Esophagus muscularis mucosa (tissue), 4 donors: ENCODE measurements at regions not wholly inside any gene's neighbourhood (a gene's known extent, or its start where the extent isn't known, plus 50 kb on each side); places are given as distances from the start of the nearest gene placed in this dataset.

Source experiments
- CTCF ChIP-seq, 3 experiments: fragments of 200-600 bp in 2 of 3; fragments of 450-650 bp in 1 of 3; sonication (generic) in 2 of 3; IDR thresholded peaks; one replicate each; pipeline ENCODE4 v1.5.1; 2017 to 2019; ENCODE audit warnings: antibody characterized with exemption in 3 of 3, mild to moderate bottlenecking in 2 of 3, moderate library complexity in 1 of 3
- EP300 ChIP-seq: sonication (generic); formaldehyde crosslinking; IDR thresholded peaks from one replicate; pipeline ENCODE4 v1.6.1; 2017; ENCODE audit warnings: antibody characterized with exemption
- POLR2A ChIP-seq: fragments of 450-650 bp; IDR thresholded peaks from one replicate; pipeline ENCODE4 v1.6.1; 2017; ENCODE audit warnings: antibody characterized with exemption, moderate library complexity, mild to moderate bottlenecking, low read depth
- POLR2AphosphoS5 ChIP-seq, 2 donors: sonication (generic); formaldehyde crosslinking; IDR thresholded peaks; one replicate each; pipeline ENCODE4 v1.6.1; 2017; ENCODE audit warnings: antibody characterized with exemption in 2 of 2

DNA sequence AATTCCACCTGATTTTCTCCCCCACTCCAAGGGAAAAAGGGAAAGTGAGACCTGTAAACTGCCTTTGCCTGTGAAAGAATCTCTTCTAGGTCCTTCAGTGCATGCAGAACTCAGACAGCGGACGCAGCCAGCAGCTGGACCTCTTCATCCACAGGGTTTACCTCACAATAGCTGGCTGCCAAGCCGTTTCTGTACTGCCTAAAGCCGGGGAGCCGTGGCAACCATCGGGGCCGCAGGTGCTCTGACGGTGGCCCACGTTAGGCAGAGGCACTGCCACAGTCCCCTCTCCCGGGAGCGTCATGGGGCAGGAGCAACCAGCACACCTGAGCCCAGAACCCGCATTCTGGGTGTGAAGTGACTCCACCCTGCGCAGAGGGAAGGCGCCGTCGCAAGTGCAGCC lies 206.1 kb downstream of the TTLL2 start:
- TF ChIP-seq CTCF (IDR thresholded peaks at IDR 0.05) = no peak
- TF ChIP-seq EP300 = no peak
- TF ChIP-seq POLR2A = no peak
- TF ChIP-seq POLR2AphosphoS5 (IDR thresholded peaks at IDR 0.05) = no peak
